Calu3 (cell line): ENCODE measurements at regions not wholly inside any gene's neighbourhood (a gene's known extent, or its start where the extent isn't known, plus 50 kb on each side); places are given as distances from the start of the nearest gene placed in this dataset.

ENCODE experiments used
- BruUV-seq: library from RNA; stranded (reverse); fragments of 400-500 nt; replicated peaks from 2 replicates; lab custom pipeline; 2021; lab: Mats Ljungman, UMichigan
- CTCF ChIA-PET: fragments of 300-600 bp; sonication (Branson Sonifier 250); formaldehyde crosslinking; loops from one replicate; lab custom pipeline; 2022; ENCODE audit warnings: antibody characterized with exemption; lab: Charles Lee
- DNase-seq: peaks from one replicate; pipeline ENCODE4 v3.0.0; 2022
- H3K27ac Mint-ChIP-seq: one replicate; pipeline ENCODE4 v1.8.0; 2022; ENCODE audit warnings: mixed read lengths; ENCODE audit not compliant: unreplicated experiment
- H3K27me3 Mint-ChIP-seq: one replicate; pipeline ENCODE4 v1.8.0; 2022; ENCODE audit warnings: mixed read lengths; ENCODE audit not compliant: unreplicated experiment
- H3K36me3 Mint-ChIP-seq: one replicate; pipeline ENCODE4 v1.8.0; 2022; ENCODE audit warnings: mild to moderate bottlenecking, moderate library complexity, mixed read lengths; ENCODE audit not compliant: insufficient read depth, unreplicated experiment
- H3K4me1 Mint-ChIP-seq: one replicate; pipeline ENCODE4 v1.8.0; 2022; ENCODE audit warnings: mild to moderate bottlenecking, low read depth, mixed read lengths; ENCODE audit not compliant: unreplicated experiment
- H3K4me3 Mint-ChIP-seq: one replicate; pipeline ENCODE4 v1.8.0; 2022; ENCODE audit warnings: mild to moderate bottlenecking, low read depth, moderate library complexity, mixed read lengths; ENCODE audit not compliant: unreplicated experiment
- H3K9me3 Mint-ChIP-seq: one replicate; pipeline ENCODE4 v1.8.0; 2022; ENCODE audit warnings: low read depth, mixed read lengths; ENCODE audit not compliant: unreplicated experiment
- intact Hi-C: fragments of 100-400 bp; cut with micrococcal nuclease; formaldehyde crosslinking; loops from one replicate; pipeline ENCODE4 v1.10.0; 2022; ENCODE audit not compliant: unreplicated experiment
- TF ChIP-seq, protein P1 (sequence below): fragments of 200-600 bp; IDR thresholded peaks from one replicate; pipeline ENCODE4 v1.8.0; 2022; ENCODE audit warnings: antibody characterized with exemption; ENCODE audit not compliant: unreplicated experiment

DNA sequence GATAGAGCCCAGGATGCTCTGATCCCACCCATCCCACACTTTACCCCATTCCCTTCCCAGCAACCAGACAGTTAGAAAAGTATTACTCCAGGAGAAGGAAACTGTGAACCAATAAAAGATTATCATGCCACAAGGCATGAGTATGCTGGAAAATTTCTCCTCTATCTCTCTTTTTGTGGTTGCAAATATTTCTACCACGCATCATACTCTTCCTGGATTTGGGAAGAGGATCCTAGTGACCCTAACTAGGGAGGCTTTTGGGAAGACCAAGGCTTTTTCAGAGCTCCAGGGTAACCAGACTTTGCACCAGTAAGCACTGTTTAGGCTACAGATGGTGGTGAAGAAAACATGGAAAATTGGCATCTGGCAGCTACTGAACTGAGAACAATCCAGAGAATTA, 257.6 kb upstream of the CLNK start:
- no peaks in the 10 kb centered on the region for H3K4me1 Mint-ChIP-seq
- H3K36me3 Mint-ChIP-seq = no peaks in the 10 kb centered on the region
- intact Hi-C loops = no loop called here
- no peak for DNase-seq
- peaks cover 31% of the 10 kb centered on the region for H3K27me3 Mint-ChIP-seq
- CTCF ChIA-PET = no interaction called here
- BruUV-seq = no TSS peak
- TF ChIP-seq, protein P1, sequence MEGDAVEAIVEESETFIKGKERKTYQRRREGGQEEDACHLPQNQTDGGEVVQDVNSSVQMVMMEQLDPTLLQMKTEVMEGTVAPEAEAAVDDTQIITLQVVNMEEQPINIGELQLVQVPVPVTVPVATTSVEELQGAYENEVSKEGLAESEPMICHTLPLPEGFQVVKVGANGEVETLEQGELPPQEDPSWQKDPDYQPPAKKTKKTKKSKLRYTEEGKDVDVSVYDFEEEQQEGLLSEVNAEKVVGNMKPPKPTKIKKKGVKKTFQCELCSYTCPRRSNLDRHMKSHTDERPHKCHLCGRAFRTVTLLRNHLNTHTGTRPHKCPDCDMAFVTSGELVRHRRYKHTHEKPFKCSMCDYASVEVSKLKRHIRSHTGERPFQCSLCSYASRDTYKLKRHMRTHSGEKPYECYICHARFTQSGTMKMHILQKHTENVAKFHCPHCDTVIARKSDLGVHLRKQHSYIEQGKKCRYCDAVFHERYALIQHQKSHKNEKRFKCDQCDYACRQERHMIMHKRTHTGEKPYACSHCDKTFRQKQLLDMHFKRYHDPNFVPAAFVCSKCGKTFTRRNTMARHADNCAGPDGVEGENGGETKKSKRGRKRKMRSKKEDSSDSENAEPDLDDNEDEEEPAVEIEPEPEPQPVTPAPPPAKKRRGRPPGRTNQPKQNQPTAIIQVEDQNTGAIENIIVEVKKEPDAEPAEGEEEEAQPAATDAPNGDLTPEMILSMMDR = no peak
- no peaks in the 10 kb centered on the region for H3K9me3 Mint-ChIP-seq
- no peak overlapping the region for H3K4me3 Mint-ChIP-seq
- no peak overlapping the region for H3K27ac Mint-ChIP-seq

DNA sequence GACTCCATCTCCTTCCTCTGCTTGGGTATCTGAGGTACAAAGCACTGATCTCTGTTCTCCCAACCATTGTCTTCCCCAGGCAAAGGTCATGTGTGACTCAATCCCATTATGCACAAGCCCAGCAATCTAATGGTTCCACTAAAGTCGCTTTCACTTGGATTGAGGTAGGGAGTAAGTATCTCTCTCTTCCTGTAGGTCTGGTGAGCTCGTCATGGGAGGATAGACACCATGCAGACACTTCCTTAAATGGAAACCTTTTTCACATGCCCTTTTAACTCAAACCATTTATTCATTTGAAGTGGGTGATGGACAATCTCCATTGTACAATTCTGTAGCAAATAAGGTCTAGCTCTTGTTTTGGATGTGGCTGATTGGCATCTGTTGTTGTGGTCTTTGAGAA, 245.2 kb upstream of the CLNK start:
- CTCF ChIA-PET = no interaction called here
- no peaks in the 10 kb centered on the region for H3K4me1 Mint-ChIP-seq
- DNase-seq = no peak
- no peaks in the 10 kb centered on the region for H3K36me3 Mint-ChIP-seq
- no TSS peak for BruUV-seq
- no peak overlapping the region for H3K27ac Mint-ChIP-seq
- TF ChIP-seq, protein P1 = no peak
- intact Hi-C loops = no loop called here
- H3K9me3 Mint-ChIP-seq = no peaks in the 10 kb centered on the region
- no peak overlapping the region for H3K4me3 Mint-ChIP-seq
- H3K27me3 Mint-ChIP-seq = no peaks in the 10 kb centered on the region

DNA sequence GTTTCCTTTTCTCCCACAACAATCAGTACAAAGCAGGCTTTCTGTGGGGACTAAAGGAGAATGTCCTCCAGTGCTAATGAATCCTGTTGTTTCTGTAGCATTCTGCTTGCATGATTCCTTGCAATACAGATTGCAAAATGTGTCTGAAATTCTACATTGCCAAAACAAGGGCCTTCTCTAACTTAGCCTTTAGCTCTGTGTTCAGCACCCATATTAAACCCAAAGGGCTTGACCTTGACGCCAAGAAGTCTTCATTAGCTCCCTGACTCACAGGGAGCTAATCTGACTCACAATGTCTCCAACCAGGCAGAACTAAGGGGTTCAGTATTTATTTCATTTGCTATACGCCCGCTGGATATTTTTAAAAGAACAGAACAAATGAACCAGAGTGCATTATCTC, 241.4 kb upstream of the CLNK start:
- CTCF ChIA-PET = interaction anchor here (0.7 kb wide), 1 partner anchor 67 kb away, joined by 3 read pairs; no protein-coding TSS in a partner anchor

DNA sequence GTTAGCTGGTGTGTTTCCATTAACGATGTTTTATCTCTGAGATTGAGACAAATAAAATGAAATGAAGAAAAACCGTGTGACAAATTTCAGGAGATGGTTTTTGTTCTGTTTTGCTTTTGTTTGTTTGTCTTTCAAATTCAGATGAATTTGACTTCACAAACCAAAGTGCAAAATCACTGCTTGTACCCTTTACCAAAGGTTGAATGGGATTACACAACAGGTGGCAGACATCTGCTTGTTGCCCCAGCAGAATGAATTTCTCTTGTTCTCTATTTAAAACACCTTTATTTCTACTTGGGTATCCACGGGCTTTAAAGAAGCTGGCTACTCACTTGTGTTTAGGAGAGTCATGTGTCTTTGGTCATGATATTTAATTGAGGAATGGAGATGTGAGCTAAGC, 239.7 kb upstream of the CLNK start:
- intact Hi-C loops = no loop called here
- Mint-ChIP-seq H3K4me3 (no peak overlapping the region), H3K9me3 (no peaks in the 10 kb centered on the region), H3K36me3 (no peaks in the 10 kb centered on the region), H3K27me3 (no peaks in the 10 kb centered on the region), H3K4me1 (no peaks in the 10 kb centered on the region), H3K27ac (no peak overlapping the region)
- DNase-seq = no peak
- no TSS peak for BruUV-seq
- TF ChIP-seq, protein P1 = no peak
- CTCF ChIA-PET = no interaction called here

More for the DNA sequence above, 241.4 kb upstream of the CLNK start:
- Mint-ChIP-seq H3K9me3 (no peaks in the 10 kb centered on the region), H3K36me3 (no peaks in the 10 kb centered on the region), H3K27ac (no peak overlapping the region), H3K4me1 (no peaks in the 10 kb centered on the region), H3K4me3 (no peak overlapping the region), H3K27me3 (no peaks in the 10 kb centered on the region)
- BruUV-seq = no TSS peak
- intact Hi-C loops = no loop called here
- DNase-seq = no peak
- TF ChIP-seq, protein P1 = no peak
